Liver (tissue), 8 donors: ENCODE measurements at regions not wholly inside any gene's neighbourhood (a gene's known extent, or its start where the extent isn't known, plus 50 kb on each side); places are given as distances from the start of the nearest gene placed in this dataset.

ENCODE experiments used
- DNase-seq: peaks from one replicate; pipeline ENCODE4 v3.0.0-alpha.2; 2017; ENCODE audit warnings: low spot score
- H3K27ac ChIP-seq, 2 donors: one replicate each; pipeline ENCODE4 v1.7.0; 2013; ENCODE audit warnings: inconsistent platforms in 2 of 2, low read length in 2 of 2, control low read depth in 1 of 2, low read depth in 1 of 2, mild to moderate bottlenecking in 1 of 2
- H3K27me3 ChIP-seq, 4 donors: one replicate each; pipeline versions ENCODE4 v1.6.1 to v1.7.0; 2013; ENCODE audit warnings: low read length in 3 of 4, inconsistent platforms in 1 of 4, mild to moderate bottlenecking in 1 of 4, moderate library complexity in 1 of 4; ENCODE audit not compliant: control insufficient read depth in 4 of 4, insufficient read depth in 4 of 4
- H3K36me3 ChIP-seq, 4 donors: one replicate each; pipeline versions ENCODE4 v1.6.1 to v1.7.0; 2013; ENCODE audit warnings: low read length in 3 of 4, mild to moderate bottlenecking in 3 of 4, low read depth in 1 of 4, moderate library complexity in 1 of 4; ENCODE audit not compliant: control insufficient read depth in 4 of 4, insufficient read depth in 3 of 4
- H3K4me1 ChIP-seq, 4 donors: one replicate each; pipeline versions ENCODE4 v1.6.1 to v1.7.0; 2013; ENCODE audit warnings: low read length in 3 of 4, mild to moderate bottlenecking in 3 of 4, moderate library complexity in 1 of 4; ENCODE audit not compliant: control insufficient read depth in 4 of 4, insufficient read depth in 4 of 4
- H3K4me3 ChIP-seq, 3 donors: one replicate each; pipeline versions ENCODE4 v1.6.1 to v1.7.0; 2013; ENCODE audit warnings: low read length in 3 of 3, control low read depth in 1 of 3, low read depth in 1 of 3, mild to moderate bottlenecking in 1 of 3
- H3K9ac ChIP-seq, 2 donors: one replicate each; pipeline ENCODE4 v1.7.0; 2013; ENCODE audit warnings: low read length in 2 of 2, mild to moderate bottlenecking in 2 of 2, moderate library complexity in 2 of 2, control low read depth in 1 of 2, low read depth in 1 of 2
- H3K9me3 ChIP-seq, 4 donors: one replicate each; pipeline versions ENCODE4 v1.6.1 to v1.7.0; 2013; ENCODE audit warnings: low read length in 3 of 4; ENCODE audit not compliant: control insufficient read depth in 4 of 4
- CTCF ChIP-seq: fragments of 150-350 bp; IDR thresholded peaks from 2 replicates; pipeline ENCODE4 v1.5.1; 2017; ENCODE audit warnings: improper control_type of control experiment, low read depth, low read length; ENCODE audit not compliant: missing input control
- EGR1 ChIP-seq, 2 donors: IDR thresholded peaks; 2 replicates each; pipeline ENCODE4 v1.6.1; 2016 to 2018; ENCODE audit warnings: antibody characterized with exemption in 2 of 2, low read depth in 2 of 2
- GABPA ChIP-seq, 2 donors: IDR thresholded peaks in 1 of 2; conservative IDR thresholded peaks in 1 of 2; 2 replicates each; pipeline ENCODE4 v1.6.1; 2016; ENCODE audit warnings: antibody characterized with exemption in 2 of 2, mild to moderate bottlenecking in 1 of 2, moderate library complexity in 1 of 2
- HNF4A ChIP-seq, 2 donors: conservative IDR thresholded peaks; 2 replicates each; pipeline ENCODE4 v1.6.1; 2016; ENCODE audit warnings: antibody characterized with exemption in 2 of 2, mild to moderate bottlenecking in 2 of 2
- HNF4G ChIP-seq: IDR thresholded peaks from 2 replicates; pipeline ENCODE4 v1.6.1; 2016; ENCODE audit warnings: antibody characterized with exemption
- NR2F2 ChIP-seq: IDR thresholded peaks from 2 replicates; pipeline ENCODE4 v1.6.1; 2016; ENCODE audit warnings: antibody characterized with exemption
- RAD21 ChIP-seq, 2 donors: IDR thresholded peaks; 2 replicates each; pipeline ENCODE4 v1.6.1; 2016; ENCODE audit warnings: antibody characterized with exemption in 2 of 2, mild to moderate bottlenecking in 2 of 2
- SP1 ChIP-seq: IDR thresholded peaks from 2 replicates; pipeline ENCODE4 v1.6.1; 2018; ENCODE audit warnings: antibody characterized with exemption, mild to moderate bottlenecking
- TAF1 ChIP-seq: conservative IDR thresholded peaks from 2 replicates; pipeline ENCODE4 v1.6.1; 2016; ENCODE audit warnings: antibody characterized with exemption, mild to moderate bottlenecking
- YY1 ChIP-seq: IDR thresholded peaks from 2 replicates; pipeline ENCODE4 v1.6.1; 2016; ENCODE audit warnings: antibody characterized with exemption, mild to moderate bottlenecking
- WGBS: extraction: QIAGEN DNeasy Blood & Tissue Kit; methylation state at CpG from one replicate; pipeline ENCODE4 v1.1.7; 2013; 5-methylcytosine and 5-hydroxymethylcytosine counted together
- TF ChIP-seq, protein P1 (sequence below): IDR thresholded peaks from 2 replicates; pipeline ENCODE4 v1.6.1; 2016; ENCODE audit warnings: antibody characterized with exemption, mild to moderate bottlenecking
- TF ChIP-seq, protein P2 (sequence below): IDR thresholded peaks from 2 replicates; pipeline ENCODE4 v1.6.1; 2016; ENCODE audit warnings: antibody characterized with exemption
- TF ChIP-seq, protein P3 (sequence below): IDR thresholded peaks from 2 replicates; pipeline ENCODE4 v1.6.1; 2016; ENCODE audit warnings: antibody characterized with exemption
- TF ChIP-seq, protein P4 (sequence below): IDR thresholded peaks from 2 replicates; pipeline ENCODE4 v1.6.1; 2016; ENCODE audit warnings: antibody characterized with exemption
- donor health status: healthy.
- donor health status: healthy.
- donor health status: healthy.
- donor health status: healthy.
- donor health status: healthy.

GRCh38 chr16:7270006-7270405 is 62.6 kb upstream of the RBFOX1 start:
- no peak overlapping the region for H3K27ac ChIP-seq
- H3K27me3 ChIP-seq, result peaks cover 0 to 3% (median under 1%) of the 10 kb centered on the region in 4 donors
- 52% methylated on average over 4 of the region's 4 CpGs for WGBS
- H3K4me3 ChIP-seq, result no peak overlapping the region
- H3K9ac ChIP-seq, result no peak overlapping the region
- no peaks in the 10 kb centered on the region for H3K4me1 ChIP-seq
- H3K36me3 ChIP-seq, result no peaks in the 10 kb centered on the region
- DNase-seq, result no peak
- TF ChIP-seq, protein P1, sequence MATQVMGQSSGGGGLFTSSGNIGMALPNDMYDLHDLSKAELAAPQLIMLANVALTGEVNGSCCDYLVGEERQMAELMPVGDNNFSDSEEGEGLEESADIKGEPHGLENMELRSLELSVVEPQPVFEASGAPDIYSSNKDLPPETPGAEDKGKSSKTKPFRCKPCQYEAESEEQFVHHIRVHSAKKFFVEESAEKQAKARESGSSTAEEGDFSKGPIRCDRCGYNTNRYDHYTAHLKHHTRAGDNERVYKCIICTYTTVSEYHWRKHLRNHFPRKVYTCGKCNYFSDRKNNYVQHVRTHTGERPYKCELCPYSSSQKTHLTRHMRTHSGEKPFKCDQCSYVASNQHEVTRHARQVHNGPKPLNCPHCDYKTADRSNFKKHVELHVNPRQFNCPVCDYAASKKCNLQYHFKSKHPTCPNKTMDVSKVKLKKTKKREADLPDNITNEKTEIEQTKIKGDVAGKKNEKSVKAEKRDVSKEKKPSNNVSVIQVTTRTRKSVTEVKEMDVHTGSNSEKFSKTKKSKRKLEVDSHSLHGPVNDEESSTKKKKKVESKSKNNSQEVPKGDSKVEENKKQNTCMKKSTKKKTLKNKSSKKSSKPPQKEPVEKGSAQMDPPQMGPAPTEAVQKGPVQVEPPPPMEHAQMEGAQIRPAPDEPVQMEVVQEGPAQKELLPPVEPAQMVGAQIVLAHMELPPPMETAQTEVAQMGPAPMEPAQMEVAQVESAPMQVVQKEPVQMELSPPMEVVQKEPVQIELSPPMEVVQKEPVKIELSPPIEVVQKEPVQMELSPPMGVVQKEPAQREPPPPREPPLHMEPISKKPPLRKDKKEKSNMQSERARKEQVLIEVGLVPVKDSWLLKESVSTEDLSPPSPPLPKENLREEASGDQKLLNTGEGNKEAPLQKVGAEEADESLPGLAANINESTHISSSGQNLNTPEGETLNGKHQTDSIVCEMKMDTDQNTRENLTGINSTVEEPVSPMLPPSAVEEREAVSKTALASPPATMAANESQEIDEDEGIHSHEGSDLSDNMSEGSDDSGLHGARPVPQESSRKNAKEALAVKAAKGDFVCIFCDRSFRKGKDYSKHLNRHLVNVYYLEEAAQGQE, result no peak
- no peak for TF ChIP-seq YY1
- no peak for TF ChIP-seq HNF4A (conservative IDR thresholded peaks at IDR 0.05)
- TF ChIP-seq SP1, result no peak
- no peak for TF ChIP-seq CTCF
- TF ChIP-seq NR2F2, result no peak
- TF ChIP-seq, protein P2, sequence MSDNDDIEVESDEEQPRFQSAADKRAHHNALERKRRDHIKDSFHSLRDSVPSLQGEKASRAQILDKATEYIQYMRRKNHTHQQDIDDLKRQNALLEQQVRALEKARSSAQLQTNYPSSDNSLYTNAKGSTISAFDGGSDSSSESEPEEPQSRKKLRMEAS, result no peak
- no peak for TF ChIP-seq HNF4G
- TF ChIP-seq EGR1 (IDR thresholded peaks at IDR 0.05; ENCODE audit: low read depth in 2 of 2), result no peak
- TF ChIP-seq, protein P3, sequence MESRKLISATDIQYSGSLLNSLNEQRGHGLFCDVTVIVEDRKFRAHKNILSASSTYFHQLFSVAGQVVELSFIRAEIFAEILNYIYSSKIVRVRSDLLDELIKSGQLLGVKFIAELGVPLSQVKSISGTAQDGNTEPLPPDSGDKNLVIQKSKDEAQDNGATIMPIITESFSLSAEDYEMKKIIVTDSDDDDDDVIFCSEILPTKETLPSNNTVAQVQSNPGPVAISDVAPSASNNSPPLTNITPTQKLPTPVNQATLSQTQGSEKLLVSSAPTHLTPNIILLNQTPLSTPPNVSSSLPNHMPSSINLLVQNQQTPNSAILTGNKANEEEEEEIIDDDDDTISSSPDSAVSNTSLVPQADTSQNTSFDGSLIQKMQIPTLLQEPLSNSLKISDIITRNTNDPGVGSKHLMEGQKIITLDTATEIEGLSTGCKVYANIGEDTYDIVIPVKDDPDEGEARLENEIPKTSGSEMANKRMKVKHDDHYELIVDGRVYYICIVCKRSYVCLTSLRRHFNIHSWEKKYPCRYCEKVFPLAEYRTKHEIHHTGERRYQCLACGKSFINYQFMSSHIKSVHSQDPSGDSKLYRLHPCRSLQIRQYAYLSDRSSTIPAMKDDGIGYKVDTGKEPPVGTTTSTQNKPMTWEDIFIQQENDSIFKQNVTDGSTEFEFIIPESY, result no peak
- TF ChIP-seq, protein P4, sequence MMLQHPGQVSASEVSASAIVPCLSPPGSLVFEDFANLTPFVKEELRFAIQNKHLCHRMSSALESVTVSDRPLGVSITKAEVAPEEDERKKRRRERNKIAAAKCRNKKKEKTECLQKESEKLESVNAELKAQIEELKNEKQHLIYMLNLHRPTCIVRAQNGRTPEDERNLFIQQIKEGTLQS, result no peak
- no peak for TF ChIP-seq GABPA (IDR thresholded peaks at IDR 0.05 in 1 of 2, conservative IDR thresholded peaks at IDR 0.05 in 1 of 2)
- no peaks in the 10 kb centered on the region for H3K9me3 ChIP-seq

DNA sequence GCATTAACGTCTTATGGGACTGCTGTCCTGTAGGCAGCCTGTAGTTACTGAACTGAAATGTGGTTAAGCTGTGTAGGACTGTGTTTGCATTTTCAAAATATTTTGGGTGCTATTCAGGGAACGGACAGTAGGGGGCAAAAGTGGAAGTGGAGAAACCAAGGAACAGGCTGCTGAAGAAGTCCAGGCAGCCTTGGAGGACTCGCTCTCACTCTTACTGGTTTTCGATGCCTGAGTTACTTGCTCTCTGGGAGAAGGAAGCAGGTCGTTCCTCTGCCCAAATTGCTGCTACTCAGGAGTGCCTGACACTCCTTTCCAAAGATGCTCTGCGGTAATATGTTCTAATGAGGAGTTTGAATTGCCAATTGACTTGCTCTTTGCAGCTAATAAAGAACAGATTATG is 64.5 kb upstream of the RBFOX1 start:
- no peaks in the 10 kb centered on the region for H3K9me3 ChIP-seq
- 15% methylated on average over 6 of the region's 6 CpGs for WGBS
- H3K4me3 ChIP-seq, result no peak overlapping the region
- DNase-seq, result no peak
- H3K36me3 ChIP-seq, result no peaks in the 10 kb centered on the region
- H3K27me3 ChIP-seq, result no peaks in the 10 kb centered on the region
- H3K9ac ChIP-seq, result no peak overlapping the region
- no peak overlapping the region for H3K27ac ChIP-seq
- H3K4me1 ChIP-seq, result no peaks in the 10 kb centered on the region
- TF ChIP-seq YY1 (no peak), CTCF (peak; percentile 50), TAF1 (no peak), RAD21 (IDR thresholded peaks at IDR 0.05) (peak; percentile 40 to 65)
- TF ChIP-seq, protein P2, result no peak
